Activated naive CD8-positive, alpha-beta T cell treated with anti-CD3 and anti-CD28 coated beads, Interleukin-2, amount 50 U/mL, for 16 hours (primary cell): ENCODE measurements at regions not wholly inside any gene's neighbourhood (a gene's known extent, or its start where the extent isn't known, plus 50 kb on each side); places are given as distances from the start of the nearest gene placed in this dataset.
"Not testable (repeated sequence)": the region's sequence is repeated elsewhere in the genome, so short reads cannot be mapped to it uniquely, and the experiment has no call there.

Experiments
- DNase-seq: peaks from one replicate; pipeline ENCODE4 v3.0.0-alpha.2; 2020; ENCODE audit warnings: low read depth, low spot score

DNA sequence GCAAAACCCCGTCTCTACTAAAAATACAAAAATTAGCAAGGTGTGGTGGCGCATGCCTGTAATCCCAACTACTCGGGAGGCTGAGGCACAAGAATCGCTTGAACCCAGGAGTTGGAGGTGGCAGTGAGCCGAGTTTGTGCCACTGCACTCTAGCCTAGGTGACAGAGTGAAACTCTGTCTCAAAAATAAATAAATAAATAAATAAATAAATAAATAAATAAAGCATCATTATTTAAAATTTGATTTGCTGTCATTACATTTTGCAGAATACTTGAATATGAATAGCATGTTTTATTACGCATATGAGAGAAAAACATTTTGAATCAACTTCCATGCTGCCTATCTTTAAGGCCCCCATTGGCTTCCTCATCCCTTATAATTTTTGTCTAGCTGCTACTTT is 53.4 kb upstream of the MED14 start:
- DNase-seq: not testable (repeated sequence)

- DNase-seq: no peak
These were observed 57.1 kb upstream of the MED14 start for GRCh38 chrX:40792433-40792832.

DNA sequence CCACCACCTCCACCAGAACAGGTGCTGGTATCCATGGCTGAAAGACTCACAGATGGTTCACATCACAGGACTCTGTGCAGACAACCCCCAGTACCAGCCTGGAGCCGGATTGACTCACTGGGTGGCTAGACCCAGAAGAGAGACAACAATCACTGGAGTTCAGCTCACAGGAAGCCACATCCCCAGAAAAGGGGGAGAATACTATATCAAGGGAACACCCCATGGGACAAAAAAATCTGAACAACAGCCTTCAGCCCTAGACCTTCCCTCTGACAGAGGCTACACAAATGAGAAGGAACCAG is 59.4 kb upstream of the MED14 start:
- DNase-seq: not testable (repeated sequence)

DNA sequence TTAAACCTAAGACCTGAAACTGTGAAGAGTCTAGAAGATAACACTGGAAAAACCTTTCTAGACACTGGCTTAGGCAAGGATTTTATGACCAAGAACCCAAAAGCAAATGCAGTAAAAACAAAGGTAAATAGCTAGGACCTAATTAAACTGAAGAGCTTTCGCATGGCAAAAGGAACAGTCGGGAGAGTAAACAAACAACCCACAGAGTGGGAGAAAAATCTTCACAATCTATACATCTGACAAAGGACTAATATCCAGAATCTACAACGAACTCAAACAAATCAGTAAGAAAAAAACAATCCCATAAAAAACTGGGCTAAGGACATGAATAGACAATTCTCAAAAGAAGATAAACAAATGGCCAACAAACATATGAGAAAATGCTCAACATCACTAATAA is 64.4 kb upstream of the MED14 start:
- DNase-seq: not testable (repeated sequence)

- DNase-seq: no peak
These were observed 70.1 kb upstream of the MED14 start for GRCh38 chrX:40805404-40805803.

- no peak for DNase-seq
These were observed 71.3 kb upstream of the MED14 start for GRCh38 chrX:40806513-40807220.

- DNase-seq: no peak
These were observed 72.0 kb upstream of the MED14 start for GRCh38 chrX:40807384-40807783.

DNA sequence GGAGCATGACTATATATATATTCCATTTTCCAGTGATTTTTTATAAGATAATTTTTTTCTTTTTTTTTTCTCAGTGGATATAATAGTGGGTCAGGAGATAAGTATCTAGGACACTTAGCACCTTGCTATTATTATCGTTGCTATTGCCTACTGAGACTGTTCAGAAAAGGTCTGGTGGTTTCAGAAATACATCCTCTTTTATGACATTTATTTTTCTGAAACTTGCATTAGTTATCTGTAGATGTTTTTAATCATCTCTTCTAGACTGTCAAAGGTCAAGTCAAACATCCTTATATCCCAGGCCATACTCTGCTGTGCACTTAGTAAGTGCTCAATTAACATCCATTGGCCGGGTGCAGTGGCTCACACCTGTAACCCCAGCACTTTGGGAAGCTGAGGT is 72.9 kb upstream of the MED14 start:
- DNase-seq: no peak

GRCh38 chrX:40809210-40809609 is 73.9 kb upstream of the MED14 start:
- no peak for DNase-seq

DNA sequence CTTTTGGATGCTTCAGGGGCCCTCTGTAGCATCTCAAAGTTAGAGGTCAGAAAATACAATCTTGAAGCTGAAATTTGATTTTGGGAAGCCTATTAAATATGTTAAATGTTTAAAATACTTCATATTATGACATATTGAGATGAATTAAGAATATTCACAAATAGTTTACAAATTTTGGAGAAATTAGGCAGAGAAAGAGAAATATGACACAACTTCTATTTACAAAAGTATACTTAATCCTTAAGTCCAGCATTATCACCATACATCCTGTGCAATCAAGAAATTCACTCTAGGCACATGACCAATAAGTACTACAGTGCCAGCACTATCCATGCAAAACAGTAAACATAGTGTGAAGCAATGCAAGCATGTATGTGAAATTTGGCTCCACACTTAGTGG is 79.7 kb upstream of the MED14 start:
- DNase-seq: not testable (repeated sequence)

GRCh38 chrX:40816906-40817305 is 81.6 kb upstream of the MED14 start:
- DNase-seq: no peak

- DNase-seq: no peak
These were observed 82.9 kb upstream of the MED14 start for GRCh38 chrX:40818236-40818635.

- no peak for DNase-seq
These were observed 86.4 kb upstream of the MED14 start for GRCh38 chrX:40821780-40822179.

DNA sequence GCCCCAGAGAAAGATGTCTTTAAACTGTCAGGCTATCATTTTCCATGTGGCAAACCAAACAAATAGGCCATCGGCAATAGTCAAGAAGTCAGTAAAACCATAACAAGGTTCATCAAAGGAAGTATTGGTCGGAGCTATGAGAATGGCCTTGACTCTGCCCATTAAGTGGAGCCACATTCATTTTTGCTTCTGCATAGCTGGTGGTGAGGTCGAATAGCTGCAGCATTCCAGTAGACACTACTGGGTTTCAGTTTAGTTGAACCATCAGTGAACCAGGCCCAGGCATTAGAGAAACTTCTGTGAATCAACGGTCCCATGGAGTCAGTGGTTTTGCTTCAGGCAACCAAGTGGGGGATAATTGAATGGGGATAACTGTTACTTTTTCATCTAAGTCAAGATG is 92.0 kb upstream of the MED14 start:
- DNase-seq: no peak

DNA sequence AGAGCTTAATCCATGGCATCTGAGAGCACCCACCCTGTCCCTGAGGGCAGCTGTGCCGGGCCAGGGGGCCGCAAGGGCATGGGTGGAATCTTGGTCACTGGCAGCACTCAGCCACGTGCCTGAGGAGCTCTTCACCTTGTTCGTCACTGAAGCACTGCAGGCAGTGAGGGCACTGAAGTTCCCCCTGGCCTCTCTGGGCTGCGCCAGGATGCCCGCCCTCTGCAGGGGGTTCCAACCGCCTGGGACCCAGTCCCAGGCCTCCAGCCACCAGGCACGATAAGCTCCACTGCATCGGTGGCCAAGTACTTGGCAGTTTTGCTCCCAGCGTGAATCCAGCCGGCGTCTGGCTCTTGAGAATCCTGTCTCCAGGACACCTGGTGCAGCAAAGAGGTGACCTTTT is 96.4 kb upstream of the MED14 start:
- no peak for DNase-seq

GRCh38 chrX:40832723-40833122 is 97.4 kb upstream of the MED14 start:
- DNase-seq: no peak

- no peak for DNase-seq
These were observed 98.9 kb upstream of the MED14 start for GRCh38 chrX:40834225-40834624.

DNA sequence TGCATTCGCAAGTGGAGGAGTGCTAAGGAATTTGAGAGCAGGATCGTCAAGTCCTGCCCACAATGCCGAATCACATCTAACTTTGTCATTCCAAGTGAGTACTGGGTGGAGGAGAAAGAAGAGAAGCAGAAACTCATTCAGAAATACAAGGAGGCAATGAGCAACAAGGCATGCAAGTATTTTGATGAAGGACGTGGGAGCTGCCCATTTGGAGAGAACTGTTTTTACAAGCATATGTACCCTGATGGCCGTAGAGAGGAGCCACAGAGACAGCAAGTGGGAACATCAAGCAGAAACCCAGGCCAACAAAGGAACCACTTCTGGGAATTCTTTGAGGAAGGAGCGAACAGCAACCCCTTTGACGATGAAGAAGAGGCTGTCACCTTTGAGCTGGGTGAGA is 100.2 kb upstream of the MED14 start:
- no peak for DNase-seq

GRCh38 chrX:40843643-40844042 is 108.3 kb upstream of the MED14 start:
- DNase-seq: no peak

GRCh38 chrX:40844471-40844870 is 109.1 kb upstream of the MED14 start:
- DNase-seq: no peak

DNA sequence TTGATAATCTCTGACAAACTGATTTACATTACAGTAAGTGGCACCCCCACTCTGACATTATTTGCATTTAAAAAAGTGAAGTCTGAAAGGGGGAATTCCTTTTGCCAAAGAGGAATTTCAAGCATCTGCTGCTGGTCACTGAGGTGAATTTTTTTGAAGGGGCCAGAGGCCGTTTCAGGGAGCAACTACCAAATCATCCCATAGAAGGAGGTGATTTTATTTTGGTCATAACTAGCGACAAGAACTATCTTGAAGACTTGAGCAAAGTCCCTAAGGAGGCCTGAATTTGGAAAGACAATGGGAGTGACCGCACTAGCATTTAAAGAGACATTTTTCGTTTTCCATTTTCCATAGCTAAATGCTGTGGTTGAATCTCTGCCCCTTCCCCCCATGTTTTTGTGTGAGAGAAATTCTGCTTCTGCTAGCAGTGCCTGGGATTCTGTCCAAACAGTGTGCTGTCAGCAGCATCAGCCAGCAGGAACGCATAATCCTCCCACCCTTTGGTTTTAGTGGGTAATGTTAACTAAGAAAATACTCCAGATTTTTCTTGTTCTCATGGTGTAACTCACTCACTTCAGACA is 110.1 kb upstream of the MED14 start:
- no peak for DNase-seq

GRCh38 chrX:40849906-40850823 is 114.8 kb upstream of the MED14 start:
- DNase-seq: no peak

- no peak for DNase-seq
These were observed 117.2 kb upstream of the MED14 start for GRCh38 chrX:40852586-40852985.
